ENCODE measurements at regions not wholly inside any gene's neighbourhood (a gene's known extent, or its start where the extent isn't known, plus 50 kb on each side); places are given as distances from the start of the nearest gene placed in this dataset.

- no peak for TF ChIP-seq NFIC (IDR thresholded peaks at IDR 0.05)
- TF ChIP-seq YY1 (IDR thresholded peaks at IDR 0.05; ENCODE audit: low read depth), result no peak
- TF ChIP-seq MAX (IDR thresholded peaks at IDR 0.05), result no peak
- no peak for TF ChIP-seq RAD21 (IDR thresholded peaks at IDR 0.05; ENCODE audit: low read depth)
- no peak for TF ChIP-seq TAF1 (IDR thresholded peaks at IDR 0.05; ENCODE audit: low read depth)
- TF ChIP-seq CEBPB (IDR thresholded peaks at IDR 0.05), result no peak
- no peak for TF ChIP-seq EGR1 (IDR thresholded peaks at IDR 0.05)
- no peak for TF ChIP-seq ZBTB7A (IDR thresholded peaks at IDR 0.05; ENCODE audit: low read depth)
- no peak for TF ChIP-seq USF1 (IDR thresholded peaks at IDR 0.05)
- TF ChIP-seq CREB1 (IDR thresholded peaks at IDR 0.05; ENCODE audit: low read depth), result no peak
- no peak for TF ChIP-seq TEAD4 (IDR thresholded peaks at IDR 0.05)
- TF ChIP-seq EP300 (IDR thresholded peaks at IDR 0.05; ENCODE audit: borderline replicate concordance), result no peak
- TF ChIP-seq TCF12 (IDR thresholded peaks at IDR 0.05; ENCODE audit: low read depth), result no peak
- no peak for TF ChIP-seq FOXM1 (IDR thresholded peaks at IDR 0.05; ENCODE audit: borderline replicate concordance, low read depth)
- TF ChIP-seq REST (IDR thresholded peaks at IDR 0.05; ENCODE audit: low read depth), result no peak
Observed at GRCh38 chr2:15010346-15010745, 377.8 kb downstream of the LRATD1 start.

GRCh38 chr2:15018814-15019213 is 386.3 kb downstream of the LRATD1 start:
- TF ChIP-seq EP300 (IDR thresholded peaks at IDR 0.05; ENCODE audit: borderline replicate concordance) (no peak), REST (IDR thresholded peaks at IDR 0.05; ENCODE audit: low read depth) (no peak), CREB1 (IDR thresholded peaks at IDR 0.05; ENCODE audit: low read depth) (no peak), FOXM1 (IDR thresholded peaks at IDR 0.05; ENCODE audit: borderline replicate concordance, low read depth) (no peak), MAX (IDR thresholded peaks at IDR 0.05) (no peak), USF1 (IDR thresholded peaks at IDR 0.05) (no peak), NFIC (IDR thresholded peaks at IDR 0.05) (no peak), TCF12 (IDR thresholded peaks at IDR 0.05; ENCODE audit: low read depth) (no peak), ZBTB7A (IDR thresholded peaks at IDR 0.05; ENCODE audit: low read depth) (no peak), CEBPB (IDR thresholded peaks at IDR 0.05) (no peak), RAD21 (IDR thresholded peaks at IDR 0.05; ENCODE audit: low read depth) (no peak), EGR1 (IDR thresholded peaks at IDR 0.05) (no peak), TAF1 (IDR thresholded peaks at IDR 0.05; ENCODE audit: low read depth) (no peak), YY1 (IDR thresholded peaks at IDR 0.05; ENCODE audit: low read depth) (no peak), TEAD4 (IDR thresholded peaks at IDR 0.05) (no peak)

- no peak for TF ChIP-seq TEAD4 (IDR thresholded peaks at IDR 0.05)
- TF ChIP-seq REST (IDR thresholded peaks at IDR 0.05; ENCODE audit: low read depth), result no peak
- TF ChIP-seq ZBTB7A (IDR thresholded peaks at IDR 0.05; ENCODE audit: low read depth), result no peak
- no peak for TF ChIP-seq MAX (IDR thresholded peaks at IDR 0.05)
- TF ChIP-seq CEBPB (IDR thresholded peaks at IDR 0.05), result no peak
- TF ChIP-seq EGR1 (IDR thresholded peaks at IDR 0.05), result no peak
- no peak for TF ChIP-seq CREB1 (IDR thresholded peaks at IDR 0.05; ENCODE audit: low read depth)
- TF ChIP-seq USF1 (IDR thresholded peaks at IDR 0.05), result no peak
- no peak for TF ChIP-seq NFIC (IDR thresholded peaks at IDR 0.05)
- TF ChIP-seq RAD21 (IDR thresholded peaks at IDR 0.05; ENCODE audit: low read depth), result no peak
- no peak for TF ChIP-seq TCF12 (IDR thresholded peaks at IDR 0.05; ENCODE audit: low read depth)
- TF ChIP-seq YY1 (IDR thresholded peaks at IDR 0.05; ENCODE audit: low read depth), result no peak
- no peak for TF ChIP-seq TAF1 (IDR thresholded peaks at IDR 0.05; ENCODE audit: low read depth)
- TF ChIP-seq EP300 (IDR thresholded peaks at IDR 0.05; ENCODE audit: borderline replicate concordance), result no peak
Observed at GRCh38 chr2:15023221-15023620, 390.7 kb downstream of the LRATD1 start.
